ENCODE measurements at regions not wholly inside any gene's neighbourhood (a gene's known extent, or its start where the extent isn't known, plus 50 kb on each side); places are given as distances from the start of the nearest gene placed in this dataset.

DNA sequence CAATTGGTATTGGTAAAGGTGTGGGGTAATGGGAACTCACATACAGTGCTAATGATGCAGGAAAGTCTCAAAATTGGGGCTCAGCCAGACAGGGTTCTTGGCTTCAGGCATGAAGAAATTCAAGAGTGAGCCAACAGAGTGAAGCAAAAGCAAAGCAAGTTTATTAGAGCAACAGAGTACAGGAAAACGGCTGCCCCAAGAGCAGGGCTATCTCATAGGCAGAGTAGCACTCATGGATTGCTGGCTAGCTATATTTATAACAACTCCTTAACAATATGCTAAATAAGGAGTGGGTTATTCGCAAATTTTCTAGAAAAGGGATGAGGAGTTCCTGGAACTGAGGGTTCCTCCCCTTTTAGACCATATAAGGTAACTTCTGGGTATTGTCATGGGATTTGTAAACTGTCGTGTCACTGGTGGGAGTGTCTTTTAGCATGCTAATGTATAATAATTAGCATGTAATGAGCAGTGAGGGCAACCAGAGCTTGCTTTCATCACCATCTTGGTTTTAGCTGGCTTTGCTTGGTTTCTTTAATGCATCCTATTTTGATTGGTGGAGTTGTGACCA is 233.8 kb upstream of the NOL4 start:
- TF ChIP-seq, protein P1, sequence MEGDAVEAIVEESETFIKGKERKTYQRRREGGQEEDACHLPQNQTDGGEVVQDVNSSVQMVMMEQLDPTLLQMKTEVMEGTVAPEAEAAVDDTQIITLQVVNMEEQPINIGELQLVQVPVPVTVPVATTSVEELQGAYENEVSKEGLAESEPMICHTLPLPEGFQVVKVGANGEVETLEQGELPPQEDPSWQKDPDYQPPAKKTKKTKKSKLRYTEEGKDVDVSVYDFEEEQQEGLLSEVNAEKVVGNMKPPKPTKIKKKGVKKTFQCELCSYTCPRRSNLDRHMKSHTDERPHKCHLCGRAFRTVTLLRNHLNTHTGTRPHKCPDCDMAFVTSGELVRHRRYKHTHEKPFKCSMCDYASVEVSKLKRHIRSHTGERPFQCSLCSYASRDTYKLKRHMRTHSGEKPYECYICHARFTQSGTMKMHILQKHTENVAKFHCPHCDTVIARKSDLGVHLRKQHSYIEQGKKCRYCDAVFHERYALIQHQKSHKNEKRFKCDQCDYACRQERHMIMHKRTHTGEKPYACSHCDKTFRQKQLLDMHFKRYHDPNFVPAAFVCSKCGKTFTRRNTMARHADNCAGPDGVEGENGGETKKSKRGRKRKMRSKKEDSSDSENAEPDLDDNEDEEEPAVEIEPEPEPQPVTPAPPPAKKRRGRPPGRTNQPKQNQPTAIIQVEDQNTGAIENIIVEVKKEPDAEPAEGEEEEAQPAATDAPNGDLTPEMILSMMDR (IDR thresholded peaks at IDR 0.05) = no peak
- no peak for TF ChIP-seq POLR2A (IDR thresholded peaks at IDR 0.05)

All from uterus (tissue), 2 donors.